MCF 10A (cell line): ENCODE measurements at regions not wholly inside any gene's neighbourhood (a gene's known extent, or its start where the extent isn't known, plus 50 kb on each side); places are given as distances from the start of the nearest gene placed in this dataset.
A peak's percentile ranks its signal among the peaks of the same experiment; 100 is the strongest.

Experiments used
- BruUV-seq: library from RNA; stranded (reverse); fragments of 400-500 nt; replicated peaks from 2 replicates; lab custom pipeline; 2021; lab: Mats Ljungman, UMichigan
- CTCF ChIA-PET: fragments of 300-600 bp; sonication (Branson Sonifier 250); formaldehyde crosslinking; extraction: SDS; loops from one replicate; lab custom pipeline; 2021; ENCODE audit warnings: antibody characterized with exemption, inconsistent platforms; lab: Yijun Ruan, JAX
- POLR2A ChIA-PET: fragments of 300-600, 350-650 bp; sonication (Branson Sonifier 250); formaldehyde crosslinking; extraction: SDS; loops from one replicate; lab custom pipeline; 2020; ENCODE audit warnings: antibody characterized with exemption, inconsistent platforms; lab: Yijun Ruan, JAX
- DNase-seq: peaks from one replicate; pipeline ENCODE4 v3.0.0-alpha.2; 2018; ENCODE audit not compliant: unreplicated experiment
- H3K27ac Mint-ChIP-seq: one replicate; pipeline ENCODE4 v1.8.0; 2022; ENCODE audit warnings: mild to moderate bottlenecking, low read depth, mixed read lengths; ENCODE audit not compliant: unreplicated experiment
- H3K27me3 Mint-ChIP-seq: one replicate; pipeline ENCODE4 v1.8.0; 2022; ENCODE audit warnings: mixed read lengths; ENCODE audit not compliant: insufficient read depth, unreplicated experiment
- H3K36me3 Mint-ChIP-seq: one replicate; pipeline ENCODE4 v1.8.0; 2022; ENCODE audit warnings: mild to moderate bottlenecking, moderate library complexity, mixed read lengths; ENCODE audit not compliant: insufficient read depth, unreplicated experiment
- H3K4me1 Mint-ChIP-seq: one replicate; pipeline ENCODE4 v1.8.0; 2022; ENCODE audit warnings: mixed read lengths; ENCODE audit not compliant: insufficient read depth, unreplicated experiment
- H3K4me3 Mint-ChIP-seq: one replicate; pipeline ENCODE4 v1.8.0; 2022; ENCODE audit warnings: mild to moderate bottlenecking, moderate library complexity, mixed read lengths; ENCODE audit not compliant: unreplicated experiment
- H3K9me3 Mint-ChIP-seq: one replicate; pipeline ENCODE4 v1.8.0; 2022; ENCODE audit warnings: mixed read lengths; ENCODE audit not compliant: unreplicated experiment
- intact Hi-C: fragments of 100-400 bp; cut with micrococcal nuclease; formaldehyde crosslinking; loops from 2 replicates; pipeline ENCODE4 v1.14.1; 2022
- TF ChIP-seq, protein P1 (sequence below): fragments of 200-600 bp; IDR thresholded peaks from one replicate; pipeline ENCODE4 v1.8.0; 2022; ENCODE audit warnings: antibody characterized with exemption, mild to moderate bottlenecking; ENCODE audit not compliant: unreplicated experiment

DNA sequence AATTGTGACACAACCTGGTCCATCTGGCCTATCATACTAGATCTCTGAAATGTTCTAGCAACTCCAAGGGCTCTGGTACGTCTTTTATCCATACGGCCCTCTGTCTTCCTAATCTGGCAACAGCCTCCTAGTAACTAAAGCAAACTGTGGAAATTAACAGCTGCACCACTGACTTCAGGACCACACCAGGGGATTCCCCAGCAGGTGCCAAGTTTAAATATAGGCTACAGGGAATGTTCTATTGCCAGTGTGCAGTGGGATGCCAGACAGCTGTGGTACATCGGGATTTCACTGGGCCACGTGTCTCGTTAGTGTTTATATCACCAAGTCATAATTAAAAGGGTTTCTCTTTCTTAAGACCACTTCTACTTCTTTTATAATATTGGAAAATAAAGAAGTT lies 94.3 kb downstream of the RGS2 start:
- CTCF ChIA-PET = interaction anchor here (0.6 to 9.9 kb wide), 3 partner anchors 9 to 202 kb away, joined by 3 to 96 read pairs (median 4); partner anchors contain the start of gene RGS2

DNA sequence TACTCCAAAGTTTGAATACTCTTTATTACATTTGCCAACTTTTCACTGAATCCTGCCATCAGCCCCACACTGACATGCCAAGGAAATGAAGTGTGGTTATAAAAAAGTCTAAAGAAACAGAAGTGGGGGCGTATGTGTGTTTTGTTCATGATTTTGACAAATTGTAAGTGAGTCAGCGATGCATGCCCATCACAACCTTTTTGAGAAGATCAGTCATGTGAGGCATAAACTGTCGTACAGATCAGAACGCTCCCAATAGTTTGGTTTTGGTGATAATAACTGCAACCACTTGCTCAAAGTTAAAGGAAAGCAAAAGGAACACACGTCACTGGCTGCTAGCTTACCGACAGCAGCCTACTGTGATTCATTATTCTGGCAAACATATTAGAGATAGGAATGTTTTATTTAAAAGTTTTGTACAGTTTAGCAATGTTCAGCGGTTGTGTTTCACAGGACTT lies 95.6 kb downstream of the RGS2 start:
- H3K4me1 Mint-ChIP-seq = peaks cover 66% of the 10 kb centered on the region
- no peaks in the 10 kb centered on the region for H3K9me3 Mint-ChIP-seq
- no TSS peak for BruUV-seq
- peak; percentile 96 for DNase-seq
- TF ChIP-seq, protein P1, sequence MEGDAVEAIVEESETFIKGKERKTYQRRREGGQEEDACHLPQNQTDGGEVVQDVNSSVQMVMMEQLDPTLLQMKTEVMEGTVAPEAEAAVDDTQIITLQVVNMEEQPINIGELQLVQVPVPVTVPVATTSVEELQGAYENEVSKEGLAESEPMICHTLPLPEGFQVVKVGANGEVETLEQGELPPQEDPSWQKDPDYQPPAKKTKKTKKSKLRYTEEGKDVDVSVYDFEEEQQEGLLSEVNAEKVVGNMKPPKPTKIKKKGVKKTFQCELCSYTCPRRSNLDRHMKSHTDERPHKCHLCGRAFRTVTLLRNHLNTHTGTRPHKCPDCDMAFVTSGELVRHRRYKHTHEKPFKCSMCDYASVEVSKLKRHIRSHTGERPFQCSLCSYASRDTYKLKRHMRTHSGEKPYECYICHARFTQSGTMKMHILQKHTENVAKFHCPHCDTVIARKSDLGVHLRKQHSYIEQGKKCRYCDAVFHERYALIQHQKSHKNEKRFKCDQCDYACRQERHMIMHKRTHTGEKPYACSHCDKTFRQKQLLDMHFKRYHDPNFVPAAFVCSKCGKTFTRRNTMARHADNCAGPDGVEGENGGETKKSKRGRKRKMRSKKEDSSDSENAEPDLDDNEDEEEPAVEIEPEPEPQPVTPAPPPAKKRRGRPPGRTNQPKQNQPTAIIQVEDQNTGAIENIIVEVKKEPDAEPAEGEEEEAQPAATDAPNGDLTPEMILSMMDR = no peak
- H3K27me3 Mint-ChIP-seq = no peaks in the 10 kb centered on the region
- intact Hi-C loops = loop anchor here (1.0 kb wide), 1 partner anchor 95 kb away; the partner anchor contains the start of gene RGS2
- H3K36me3 Mint-ChIP-seq = peaks cover 11% of the 10 kb centered on the region
- ChIA-PET POLR2A (interaction anchor here (0.6 to 10.8 kb wide), 25 partner anchors 10 to 415 kb away, joined by 3 to 421 read pairs (median 4); partner anchors contain the start of genes GLRX2, RGS2, RO60 and UCHL5), CTCF (interaction anchor here (0.8 to 9.9 kb wide), 2 partner anchors 20 to 99 kb away, joined by 4 to 96 read pairs; partner anchors contain the start of gene RGS2)
- H3K4me3 Mint-ChIP-seq = peak overlapping the region; percentile 33
- peak overlapping the region; percentile 92 for H3K27ac Mint-ChIP-seq

More for the DNA sequence above, 94.3 kb downstream of the RGS2 start:
- POLR2A ChIA-PET = interaction anchor here (0.9 to 10.8 kb wide), 10 partner anchors 9 to 155 kb away, joined by 3 to 421 read pairs (median 6); partner anchors contain the start of gene RGS2
- TF ChIP-seq, protein P1 = no peak
- H3K36me3 Mint-ChIP-seq = peaks cover 11% of the 10 kb centered on the region
- no peak overlapping the region for H3K4me3 Mint-ChIP-seq
- H3K9me3 Mint-ChIP-seq = no peaks in the 10 kb centered on the region
- no peak for DNase-seq
- intact Hi-C loops = no loop called here
- H3K27ac Mint-ChIP-seq = peak overlapping the region; percentile 92
- H3K27me3 Mint-ChIP-seq = no peaks in the 10 kb centered on the region
- no TSS peak for BruUV-seq
- peaks cover 52% of the 10 kb centered on the region for H3K4me1 Mint-ChIP-seq

DNA sequence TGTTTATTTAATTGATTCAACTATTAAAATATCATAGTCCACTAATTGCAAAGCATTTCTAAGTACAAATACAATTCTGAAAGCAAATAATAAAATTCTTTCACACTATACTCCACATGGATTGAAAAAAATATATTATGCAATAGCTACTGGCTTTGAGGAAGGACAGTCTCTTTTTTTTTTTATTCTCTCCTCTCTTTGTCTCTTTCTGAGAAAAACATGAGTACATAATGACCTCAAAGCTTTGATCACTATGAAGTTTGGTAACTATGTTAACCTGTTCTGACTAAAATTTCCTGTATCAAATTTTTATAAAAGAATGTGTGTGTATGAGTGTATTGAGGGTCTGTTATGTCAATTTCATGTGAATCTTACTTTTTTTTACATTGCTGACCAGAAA lies 96.2 kb downstream of the RGS2 start:
- Mint-ChIP-seq H3K4me1 (peaks cover 66% of the 10 kb centered on the region), H3K36me3 (peaks cover 11% of the 10 kb centered on the region), H3K9me3 (no peaks in the 10 kb centered on the region), H3K4me3 (peak overlapping the region; percentile 33), H3K27me3 (no peaks in the 10 kb centered on the region), H3K27ac (peak overlapping the region; percentile 92)
- peak; percentile 51 for DNase-seq
- CTCF ChIA-PET = interaction anchor here (0.8 to 9.9 kb wide), 2 partner anchors 21 to 99 kb away, joined by 4 to 96 read pairs; partner anchors contain the start of gene RGS2
- BruUV-seq = TSS peak; percentile 7
- TF ChIP-seq, protein P1 = no peak
- POLR2A ChIA-PET = interaction anchor here (0.6 to 10.8 kb wide), 22 partner anchors 9 to 414 kb away, joined by 3 to 421 read pairs (median 4); partner anchors contain the start of genes GLRX2, RGS2, RO60 and UCHL5
- intact Hi-C loops = loop anchor here (5.0 kb wide), 2 partner anchors 73 to 112 kb away; no protein-coding TSS in a partner anchor

DNA sequence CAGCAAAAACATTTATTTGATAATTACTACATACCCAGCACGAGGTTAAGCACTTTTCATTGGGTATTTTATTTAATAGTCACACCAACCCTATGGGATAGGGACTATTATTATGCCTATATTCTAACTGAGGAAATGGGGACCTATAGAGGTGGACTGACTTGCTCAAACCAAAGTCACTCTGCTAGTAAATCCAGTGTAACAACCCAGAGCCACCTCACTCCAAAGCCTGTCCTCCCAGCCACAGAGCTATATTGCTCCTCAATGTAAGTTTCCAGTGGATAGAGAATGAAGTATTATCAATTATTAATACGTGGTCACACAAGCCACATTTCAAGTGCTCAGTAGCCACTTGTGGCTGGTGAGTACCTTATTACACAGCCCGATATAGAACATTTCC lies 97.5 kb downstream of the RGS2 start:
- no peak for DNase-seq
- H3K9me3 Mint-ChIP-seq = no peaks in the 10 kb centered on the region
- TF ChIP-seq, protein P1 = no peak
- ChIA-PET POLR2A (interaction anchor here (1.0 to 10.8 kb wide), 10 partner anchors 11 to 124 kb away, joined by 3 to 421 read pairs (median 8); partner anchors contain the start of gene RGS2), CTCF (interaction anchor here (0.6 to 9.9 kb wide), 5 partner anchors 95 to 152 kb away, joined by 3 to 96 read pairs (median 3); partner anchors contain the start of gene RGS2)
- no peak overlapping the region for H3K4me3 Mint-ChIP-seq
- H3K4me1 Mint-ChIP-seq = peaks cover 62% of the 10 kb centered on the region
- no TSS peak for BruUV-seq
- H3K27ac Mint-ChIP-seq = peak overlapping the region; percentile 92
- H3K27me3 Mint-ChIP-seq = no peaks in the 10 kb centered on the region
- H3K36me3 Mint-ChIP-seq = peaks cover 11% of the 10 kb centered on the region
- intact Hi-C loops = loop anchor here (5.0 kb wide), 2 partner anchors 74 to 111 kb away; no protein-coding TSS in a partner anchor
